Small intestine (tissue), 7 donors: ENCODE measurements at regions not wholly inside any gene's neighbourhood (a gene's known extent, or its start where the extent isn't known, plus 50 kb on each side); places are given as distances from the start of the nearest gene placed in this dataset.

ENCODE experiments used
- DNase-seq, 2 donors: peaks; one replicate each; pipeline versions ENCODE4 v3.0.0 to v3.0.0-alpha.2; 2013
- FAIRE-seq: peaks from 2 replicates; lab custom pipeline; 2012; peaks lifted over from hg19 to GRCh38; lab: Jason Lieb, UNC
- H3K27ac ChIP-seq, 3 donors: one replicate each; pipeline ENCODE4 v1.5.1; 2013; ENCODE audit warnings: low read length in 2 of 3, mild to moderate bottlenecking in 2 of 3, control low read depth in 1 of 3, inconsistent platforms in 1 of 3, low read depth in 1 of 3, moderate library complexity in 1 of 3
- H3K27me3 ChIP-seq, 3 donors: one replicate each; pipeline ENCODE4 v1.6.1; 2013; ENCODE audit warnings: low read length in 3 of 3, inconsistent platforms in 1 of 3; ENCODE audit not compliant: control insufficient read depth in 3 of 3, insufficient read depth in 3 of 3
- H3K36me3 ChIP-seq, 3 donors: one replicate each; pipeline ENCODE4 v1.6.1; 2013; ENCODE audit warnings: low read length in 3 of 3, inconsistent platforms in 1 of 3, low read depth in 1 of 3, mild to moderate bottlenecking in 1 of 3, moderate library complexity in 1 of 3; ENCODE audit not compliant: control insufficient read depth in 3 of 3, insufficient read depth in 2 of 3
- H3K4me1 ChIP-seq, 3 donors: one replicate each; pipeline ENCODE4 v1.6.1; 2013; ENCODE audit warnings: low read length in 2 of 3, inconsistent platforms in 1 of 3, low read depth in 1 of 3, mild to moderate bottlenecking in 1 of 3, moderate library complexity in 1 of 3; ENCODE audit not compliant: control insufficient read depth in 3 of 3, insufficient read depth in 2 of 3
- H3K4me3 ChIP-seq, 3 donors: one replicate each; pipeline ENCODE4 v1.5.1; 2013; ENCODE audit warnings: low read length in 3 of 3, control low read depth in 1 of 3, inconsistent platforms in 1 of 3, low read depth in 1 of 3, mild to moderate bottlenecking in 1 of 3, moderate library complexity in 1 of 3
- H3K9me3 ChIP-seq, 2 donors: one replicate each; pipeline ENCODE4 v1.6.1; 2013; ENCODE audit warnings: low read depth in 1 of 2, low read length in 1 of 2; ENCODE audit not compliant: control insufficient read depth in 2 of 2, insufficient read depth in 1 of 2
- WGBS, 3 donors: extraction: QIAGEN DNeasy Blood & Tissue Kit; methylation state at CpG; one replicate each; pipeline ENCODE4 v1.1.7; 2013; 5-methylcytosine and 5-hydroxymethylcytosine counted together
- donor health status: healthy with polysubstance abuse.
- donor health status: control.
- donor health status: control.
- donor health status: Bipolar disorder and iron deficiency.
- donor health status: healthy.

- Histone ChIP-seq H3K4me3 (no peak overlapping the region), H3K9me3 (no peaks in the 10 kb centered on the region), H3K27ac (no peak overlapping the region), H3K36me3 (no peaks in the 10 kb centered on the region), H3K4me1 (peaks cover 0 to 4% (median 0%) of the 10 kb centered on the region in 3 donors), H3K27me3 (no peaks in the 10 kb centered on the region)
- WGBS, 3 donors: 9 to 32% (median 27%) methylated on average over 7 of the region's 7 CpGs
- FAIRE-seq (no peak), DNase-seq (peak; percentile 13 to 32)
Measured at GRCh38 chr5:125575891-125576505, 829.6 kb upstream of the ZNF608 start.

- WGBS, 3 donors: 56 to 67% (median 61%) methylated on average over 3 of the region's 3 CpGs
- no peaks in the 10 kb centered on the region for H3K27me3 ChIP-seq
- DNase-seq (no peak), FAIRE-seq (no peak)
- H3K4me3 ChIP-seq: no peak overlapping the region
- no peaks in the 10 kb centered on the region for H3K36me3 ChIP-seq
- peaks cover 0 to 4% (median 0%) of the 10 kb centered on the region in 3 donors for H3K4me1 ChIP-seq
- no peak overlapping the region for H3K27ac ChIP-seq
- H3K9me3 ChIP-seq: no peaks in the 10 kb centered on the region
Measured at GRCh38 chr5:125576822-125577221, 830.4 kb upstream of the ZNF608 start.

GRCh38 chr5:125578551-125578950 is 832.1 kb upstream of the ZNF608 start:
- no peak overlapping the region for H3K4me3 ChIP-seq
- H3K36me3 ChIP-seq: no peaks in the 10 kb centered on the region
- H3K27me3 ChIP-seq: no peaks in the 10 kb centered on the region
- DNase-seq (no peak), FAIRE-seq (no peak)
- H3K27ac ChIP-seq: no peak overlapping the region
- H3K4me1 ChIP-seq: peaks cover 0 to 4% (median 0%) of the 10 kb centered on the region in 3 donors
- H3K9me3 ChIP-seq: no peaks in the 10 kb centered on the region
- 28 to 96% (median 90%) methylated on average over 1 of the region's 1 CpG for WGBS, 3 donors

GRCh38 chr5:125579182-125579581 is 832.7 kb upstream of the ZNF608 start:
- H3K9me3 ChIP-seq: no peaks in the 10 kb centered on the region
- DNase-seq: no peak
- no peaks in the 10 kb centered on the region for H3K36me3 ChIP-seq
- no peak overlapping the region for H3K4me3 ChIP-seq
- no peak for FAIRE-seq
- H3K27ac ChIP-seq: no peak overlapping the region
- H3K27me3 ChIP-seq: no peaks in the 10 kb centered on the region
- 74 to 82% (median 79%) methylated on average over 5 of the region's 5 CpGs for WGBS, 3 donors
- peaks cover 0 to 4% (median 0%) of the 10 kb centered on the region in 3 donors for H3K4me1 ChIP-seq

DNA sequence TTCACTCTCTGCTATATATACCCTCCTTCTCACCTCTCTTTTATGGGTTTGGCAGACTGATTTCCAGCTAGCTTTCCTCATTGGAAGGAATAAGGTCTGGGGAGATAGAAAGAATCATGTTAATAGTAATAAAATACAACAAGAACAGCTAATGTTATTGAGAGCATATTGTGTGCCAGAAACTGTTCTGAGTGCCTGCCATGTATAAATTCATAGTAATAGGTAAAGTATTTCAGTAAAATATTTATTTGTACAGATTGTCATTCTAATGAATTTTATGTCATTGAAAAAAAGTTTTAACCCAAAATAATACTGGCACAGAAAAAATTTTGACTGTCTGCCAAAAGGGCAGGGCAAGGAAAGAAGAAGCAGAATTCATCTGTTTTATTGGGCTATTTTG is 834.9 kb upstream of the ZNF608 start:
- Histone ChIP-seq H3K9me3 (no peaks in the 10 kb centered on the region), H3K4me1 (no peaks in the 10 kb centered on the region), H3K27me3 (no peaks in the 10 kb centered on the region), H3K27ac (no peak overlapping the region), H3K36me3 (no peaks in the 10 kb centered on the region), H3K4me3 (no peak overlapping the region)
- no peak for FAIRE-seq
- no peak for DNase-seq

- DNase-seq: no peak
- Histone ChIP-seq H3K27ac (no peak overlapping the region), H3K36me3 (no peaks in the 10 kb centered on the region), H3K27me3 (no peaks in the 10 kb centered on the region), H3K4me3 (no peak overlapping the region), H3K9me3 (no peaks in the 10 kb centered on the region), H3K4me1 (no peaks in the 10 kb centered on the region)
- 64 to 93% (median 93%) methylated on average over 1 of the region's 1 CpG for WGBS, 3 donors
- FAIRE-seq: no peak
Measured at GRCh38 chr5:125582352-125582751, 835.9 kb upstream of the ZNF608 start.

DNA sequence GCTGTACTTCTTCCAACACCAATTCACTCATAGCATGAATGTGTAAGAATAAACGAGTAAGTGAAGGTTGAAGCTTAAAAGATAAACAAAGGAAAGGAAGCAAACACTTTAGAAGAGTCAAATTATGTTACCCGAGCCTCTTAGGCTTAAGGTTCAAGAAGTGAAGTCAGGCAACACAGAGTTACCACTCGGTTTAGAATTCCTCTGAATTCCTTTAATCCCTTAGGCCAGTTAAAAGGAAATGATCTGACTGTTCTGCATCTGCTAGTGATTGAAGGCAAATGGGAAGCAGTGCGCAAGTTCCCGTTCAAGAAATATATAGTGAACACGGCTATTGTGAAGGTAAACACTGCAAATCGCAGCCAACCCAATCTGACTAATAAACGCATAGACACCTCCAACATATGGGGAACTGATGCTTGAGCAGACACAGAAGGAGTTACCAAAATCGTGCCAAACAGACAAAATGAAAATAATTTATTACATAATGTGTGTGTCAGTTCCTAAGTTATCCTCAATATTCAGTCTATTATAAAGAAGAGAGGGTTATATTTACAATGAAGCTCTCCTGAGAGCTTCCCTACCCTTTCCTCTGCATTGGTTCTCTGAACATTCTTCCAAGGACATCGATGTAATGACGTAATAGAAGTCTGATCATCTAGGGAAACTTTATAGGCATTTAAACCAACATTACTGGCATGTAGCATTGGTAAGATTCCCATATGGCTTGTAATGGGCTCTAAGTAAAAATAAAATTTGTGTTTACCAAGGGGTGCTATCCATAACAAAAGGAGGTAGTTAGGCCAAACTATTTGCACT is 837.1 kb upstream of the ZNF608 start:
- no peaks in the 10 kb centered on the region for H3K27me3 ChIP-seq
- no peak for DNase-seq
- H3K36me3 ChIP-seq: no peaks in the 10 kb centered on the region
- no peak for FAIRE-seq
- no peak overlapping the region for H3K27ac ChIP-seq
- no peaks in the 10 kb centered on the region for H3K9me3 ChIP-seq
- H3K4me1 ChIP-seq: no peaks in the 10 kb centered on the region
- 69 to 85% (median 78%) methylated on average over 11 of the region's 11 CpGs for WGBS, 3 donors
- no peak overlapping the region for H3K4me3 ChIP-seq

DNA sequence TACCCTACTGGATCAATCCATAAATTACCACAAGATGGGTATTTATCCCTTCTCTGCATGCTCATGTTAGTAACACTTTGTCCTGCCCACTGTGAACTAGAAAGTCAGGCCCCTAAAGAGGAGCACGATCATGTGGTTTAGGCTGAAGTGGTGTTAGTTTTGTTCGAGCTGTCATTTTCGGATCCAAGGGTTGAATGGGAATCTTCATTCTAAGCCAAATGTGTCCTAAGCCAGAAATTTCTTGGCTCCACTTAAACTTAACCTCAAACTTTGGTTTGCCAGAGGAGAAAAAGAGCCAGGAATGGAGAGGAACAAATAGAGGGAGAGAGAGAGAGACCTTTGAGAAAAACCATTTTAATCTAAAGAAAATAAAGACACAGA is 837.7 kb upstream of the ZNF608 start:
- Histone ChIP-seq H3K9me3 (no peaks in the 10 kb centered on the region), H3K4me1 (no peaks in the 10 kb centered on the region), H3K4me3 (no peak overlapping the region), H3K36me3 (no peaks in the 10 kb centered on the region), H3K27ac (no peak overlapping the region), H3K27me3 (no peaks in the 10 kb centered on the region)
- 57 to 87% (median 85%) methylated on average over 3 of the region's 3 CpGs for WGBS, 3 donors
- no peak for FAIRE-seq
- DNase-seq: no peak
